Natural killer cell (primary cell): ENCODE measurements at regions not wholly inside any gene's neighbourhood (a gene's known extent, or its start where the extent isn't known, plus 50 kb on each side); places are given as distances from the start of the nearest gene placed in this dataset.

Source experiments
- ATAC-seq, 3 donors: fragments of 150-1000 bp in 2 of 3; fragments of 200-7000 bp in 1 of 3; cut with Tn5 transposase; 1 replicate in 1 of 3; 2 replicates in 2 of 3; pipeline ENCODE4 v1.10.0; 2021; ENCODE audit warnings: mild to moderate bottlenecking in 2 of 3, moderate library complexity in 2 of 3
- DNase-seq, 2 donors: peaks; one replicate each; pipeline versions ENCODE4 v3.0.0 to v3.0.0-alpha.2; 2013 to 2021; ENCODE audit warnings: mixed read lengths in 1 of 2
- H3K27ac ChIP-seq: one replicate; pipeline ENCODE4 v1.5.1; 2013; ENCODE audit warnings: mild to moderate bottlenecking, low read length
- H3K27me3 ChIP-seq: one replicate; pipeline ENCODE4 v1.6.1; 2013; ENCODE audit warnings: low read length; ENCODE audit not compliant: control insufficient read depth, insufficient read depth
- H3K36me3 ChIP-seq: one replicate; pipeline ENCODE4 v1.6.1; 2013; ENCODE audit warnings: low read length; ENCODE audit not compliant: control insufficient read depth, insufficient read depth
- H3K4me1 ChIP-seq: one replicate; pipeline ENCODE4 v1.6.1; 2013; ENCODE audit warnings: low read length; ENCODE audit not compliant: control insufficient read depth, insufficient read depth
- H3K4me3 ChIP-seq: one replicate; pipeline ENCODE4 v1.5.1; 2013; ENCODE audit warnings: low read length
- H3K9me3 ChIP-seq: one replicate; pipeline ENCODE4 v1.6.1; 2013; ENCODE audit warnings: low read length; ENCODE audit not compliant: control insufficient read depth, insufficient read depth
- H3K27ac Mint-ChIP-seq, 2 donors: one replicate each; pipeline ENCODE4 v1.8.0; 2022; ENCODE audit warnings: mild to moderate bottlenecking in 2 of 2, mixed read lengths in 2 of 2, moderate library complexity in 1 of 2
- H3K27me3 Mint-ChIP-seq, 2 donors: one replicate each; pipeline ENCODE4 v1.8.0; 2022; ENCODE audit warnings: low read depth in 2 of 2, mixed read lengths in 2 of 2
- H3K36me3 Mint-ChIP-seq: one replicate; pipeline ENCODE4 v1.8.0; 2022; ENCODE audit warnings: mixed read lengths
- H3K4me1 Mint-ChIP-seq, 2 donors: one replicate each; pipeline ENCODE4 v1.8.0; 2022; ENCODE audit warnings: mixed read lengths in 2 of 2
- H3K4me3 Mint-ChIP-seq: one replicate; pipeline ENCODE4 v1.8.0; 2022; ENCODE audit warnings: mild to moderate bottlenecking, moderate library complexity, mixed read lengths
- H3K9me3 Mint-ChIP-seq, 2 donors: one replicate each; pipeline ENCODE4 v1.8.0; 2022; ENCODE audit warnings: mixed read lengths in 2 of 2
- WGBS: methylation state at CpG from one replicate; pipeline ENCODE4 v1.1.7; 2013; ENCODE audit warnings: missing lambda C conversion rate; ENCODE audit not compliant: insufficient coverage; 5-methylcytosine and 5-hydroxymethylcytosine counted together
- intact Hi-C: fragments of 100-400 bp; cut with micrococcal nuclease; formaldehyde crosslinking; loops from one replicate; pipeline ENCODE4 v1.14.2; 2022
- TF ChIP-seq, protein P1 (sequence below): fragments of 200-600 bp; IDR thresholded peaks from one replicate; pipeline ENCODE4 v1.8.0; 2022; ENCODE audit warnings: antibody characterized with exemption

- Histone ChIP-seq H3K27ac (no peak overlapping the region), H3K36me3 (no peaks in the 10 kb centered on the region), H3K4me3 (no peak overlapping the region), H3K27me3 (no peaks in the 10 kb centered on the region), H3K9me3 (no peaks in the 10 kb centered on the region), H3K4me1 (no peaks in the 10 kb centered on the region)
- no peak overlapping the region for H3K4me3 Mint-ChIP-seq
- DNase-seq (no peak), ATAC-seq (no peak)
- H3K27ac Mint-ChIP-seq = no peak overlapping the region
- 60% methylated on average over 13 of the region's 13 CpGs for WGBS
- no peaks in the 10 kb centered on the region for H3K4me1 Mint-ChIP-seq
- intact Hi-C loops = no loop called here
- no peaks in the 10 kb centered on the region for H3K36me3 Mint-ChIP-seq
- no peaks in the 10 kb centered on the region for H3K27me3 Mint-ChIP-seq
- no peaks in the 10 kb centered on the region for H3K9me3 Mint-ChIP-seq
- TF ChIP-seq, protein P1, sequence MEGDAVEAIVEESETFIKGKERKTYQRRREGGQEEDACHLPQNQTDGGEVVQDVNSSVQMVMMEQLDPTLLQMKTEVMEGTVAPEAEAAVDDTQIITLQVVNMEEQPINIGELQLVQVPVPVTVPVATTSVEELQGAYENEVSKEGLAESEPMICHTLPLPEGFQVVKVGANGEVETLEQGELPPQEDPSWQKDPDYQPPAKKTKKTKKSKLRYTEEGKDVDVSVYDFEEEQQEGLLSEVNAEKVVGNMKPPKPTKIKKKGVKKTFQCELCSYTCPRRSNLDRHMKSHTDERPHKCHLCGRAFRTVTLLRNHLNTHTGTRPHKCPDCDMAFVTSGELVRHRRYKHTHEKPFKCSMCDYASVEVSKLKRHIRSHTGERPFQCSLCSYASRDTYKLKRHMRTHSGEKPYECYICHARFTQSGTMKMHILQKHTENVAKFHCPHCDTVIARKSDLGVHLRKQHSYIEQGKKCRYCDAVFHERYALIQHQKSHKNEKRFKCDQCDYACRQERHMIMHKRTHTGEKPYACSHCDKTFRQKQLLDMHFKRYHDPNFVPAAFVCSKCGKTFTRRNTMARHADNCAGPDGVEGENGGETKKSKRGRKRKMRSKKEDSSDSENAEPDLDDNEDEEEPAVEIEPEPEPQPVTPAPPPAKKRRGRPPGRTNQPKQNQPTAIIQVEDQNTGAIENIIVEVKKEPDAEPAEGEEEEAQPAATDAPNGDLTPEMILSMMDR = no peak
Measured at GRCh38 chr15:66644000-66644787, 57.8 kb upstream of the SMAD6 start.

DNA sequence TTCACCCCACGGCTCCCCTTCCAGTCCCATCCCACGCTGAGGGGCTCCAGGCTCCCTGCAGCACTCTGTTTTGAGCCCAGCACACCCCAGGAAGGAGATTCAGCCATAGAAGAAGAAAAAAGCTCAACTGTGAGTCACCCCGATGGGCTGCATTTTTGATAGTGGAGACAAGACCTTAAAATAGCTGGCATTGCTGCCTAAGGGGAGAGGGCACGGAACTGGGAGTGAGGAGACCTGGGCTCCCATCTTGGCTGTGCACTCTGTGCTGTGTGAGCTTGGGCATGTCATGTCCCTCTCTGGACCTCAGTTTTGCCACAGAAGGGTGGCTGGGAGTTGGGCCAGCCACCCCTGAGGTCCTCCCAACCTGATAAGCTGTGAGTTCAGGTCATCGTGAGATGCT, 57.2 kb upstream of the SMAD6 start:
- no peaks in the 10 kb centered on the region for H3K9me3 Mint-ChIP-seq
- WGBS = 60% methylated on average over 5 of the region's 5 CpGs
- H3K27me3 ChIP-seq = no peaks in the 10 kb centered on the region
- H3K36me3 ChIP-seq = no peaks in the 10 kb centered on the region
- TF ChIP-seq, protein P1 = no peak
- H3K4me3 ChIP-seq = no peak overlapping the region
- intact Hi-C loops = no loop called here
- no peak overlapping the region for H3K4me3 Mint-ChIP-seq
- H3K27ac ChIP-seq = no peak overlapping the region
- no peaks in the 10 kb centered on the region for H3K27me3 Mint-ChIP-seq
- no peaks in the 10 kb centered on the region for H3K4me1 ChIP-seq
- H3K36me3 Mint-ChIP-seq = no peaks in the 10 kb centered on the region
- no peak for ATAC-seq
- H3K9me3 ChIP-seq = no peaks in the 10 kb centered on the region
- DNase-seq = no peak
- H3K27ac Mint-ChIP-seq = no peak overlapping the region
- H3K4me1 Mint-ChIP-seq = no peaks in the 10 kb centered on the region

GRCh38 chr15:66646308-66646707, 55.7 kb upstream of the SMAD6 start:
- TF ChIP-seq, protein P1 = no peak
- no peak overlapping the region for H3K27ac ChIP-seq
- DNase-seq = no peak

GRCh38 chr15:66646799-66647198, 55.2 kb upstream of the SMAD6 start:
- Mint-ChIP-seq H3K4me1 (no peaks in the 10 kb centered on the region), H3K27me3 (no peaks in the 10 kb centered on the region), H3K4me3 (no peak overlapping the region), H3K9me3 (no peaks in the 10 kb centered on the region), H3K36me3 (no peaks in the 10 kb centered on the region), H3K27ac (no peak overlapping the region)
- no peak for ATAC-seq
- Histone ChIP-seq H3K4me3 (no peak overlapping the region), H3K36me3 (no peaks in the 10 kb centered on the region), H3K27me3 (no peaks in the 10 kb centered on the region), H3K4me1 (no peaks in the 10 kb centered on the region), H3K27ac (no peak overlapping the region), H3K9me3 (no peaks in the 10 kb centered on the region)
- TF ChIP-seq, protein P1 = no peak
- no peak for DNase-seq
- intact Hi-C loops = no loop called here

More at GRCh38 chr15:66646308-66646707, 55.7 kb upstream of the SMAD6 start:
- Mint-ChIP-seq H3K27me3 (no peaks in the 10 kb centered on the region), H3K4me1 (no peaks in the 10 kb centered on the region), H3K36me3 (no peaks in the 10 kb centered on the region), H3K27ac (no peak overlapping the region), H3K9me3 (no peaks in the 10 kb centered on the region), H3K4me3 (no peak overlapping the region)
- H3K9me3 ChIP-seq = no peaks in the 10 kb centered on the region
- 91% methylated on average over 9 of the region's 9 CpGs for WGBS
- H3K27me3 ChIP-seq = no peaks in the 10 kb centered on the region
- H3K4me3 ChIP-seq = no peak overlapping the region
- no peaks in the 10 kb centered on the region for H3K4me1 ChIP-seq
- intact Hi-C loops = no loop called here
- H3K36me3 ChIP-seq = no peaks in the 10 kb centered on the region
- ATAC-seq = no peak
